ENCODE measurements at regions not wholly inside any gene's neighbourhood (a gene's known extent, or its start where the extent isn't known, plus 50 kb on each side); places are given as distances from the start of the nearest gene placed in this dataset.

DNA sequence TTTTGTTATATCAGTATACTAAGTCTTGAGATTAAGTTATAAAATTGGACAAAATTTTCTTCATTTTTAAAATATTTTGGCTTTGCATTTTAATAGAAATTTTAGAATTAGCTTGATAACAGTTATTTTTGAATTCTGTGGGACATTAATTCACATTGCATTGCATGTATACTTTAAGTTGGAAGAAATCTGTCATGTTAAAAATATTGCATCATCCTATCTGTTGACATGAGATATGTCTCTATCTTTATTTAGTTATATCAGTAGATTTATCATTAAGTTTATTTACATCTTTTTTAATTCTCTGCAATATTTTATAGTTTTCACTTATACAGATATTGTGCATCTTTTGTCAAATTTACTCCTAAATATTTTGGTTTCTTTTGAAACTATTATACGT lies 904.6 kb upstream of the NR2F2 start:
- H3K4me1 ChIP-seq (replicated peaks in 1 of 4; ENCODE audit: control insufficient read depth in 3 of 4, insufficient read depth in 4 of 4, low read length in 3 of 4) = no peaks in the 10 kb centered on the region
- H3K14ac ChIP-seq (ENCODE audit: insufficient read length) = no peak overlapping the region
- no peak overlapping the region for H2BK5ac ChIP-seq (ENCODE audit: low read depth, low read length)
- H3K9ac ChIP-seq (replicated peaks in 1 of 4; ENCODE audit: extremely low read depth in 1 of 4, low read depth in 3 of 4, low read length in 3 of 4) = no peak overlapping the region
- 94% methylated on average over 1 of the region's 1 CpG; no CpG with 5 or more reads in 1 of the 2 experiments for WGBS, 2 experiments (ENCODE audit: extremely low coverage in 1 of 2, insufficient coverage in 1 of 2, insufficient read length in 1 of 2, insufficient replicate concordance in 2 of 2, low coverage in 1 of 2, low lambda C conversion rate in 2 of 2, missing lambda C conversion rate in 1 of 2)
- no peak overlapping the region for H3K56ac ChIP-seq (replicated peaks; ENCODE audit: insufficient read length, low read depth, low read length)
- H3K23ac ChIP-seq (ENCODE audit: insufficient read length) = no peak overlapping the region
- no peak overlapping the region for H4K8ac ChIP-seq (ENCODE audit: extremely low read depth, insufficient read depth, low read length)
- H2BK20ac ChIP-seq (ENCODE audit: low read length) = no peak overlapping the region
- H3K4me3 ChIP-seq (ENCODE audit: extremely low read depth in 1 of 4, insufficient read depth in 2 of 4, low read depth in 3 of 4, low read length in 4 of 4) = no peak overlapping the region
- POLR2A ChIA-PET (ENCODE audit: partially characterized antibody) = no interaction called here
- H3K79me2 ChIP-seq (ENCODE audit: control insufficient read depth in 1 of 2, insufficient read depth in 2 of 2, low read length in 2 of 2) = no peaks in the 10 kb centered on the region
- peaks cover 3 to 5% of the 10 kb centered on the region in 2 experiments; a peak in 1 of 4 replicates for H3K9me3 ChIP-seq (ENCODE audit: insufficient read depth in 2 of 2, low read depth in 1 of 2, low read length in 1 of 2)
- no peak overlapping the region for H4K91ac ChIP-seq (replicated peaks; ENCODE audit: insufficient read length, low read length)
- TF ChIP-seq CEBPB (IDR thresholded peaks at IDR 0.05; ENCODE audit: low read depth, low read length) (peak; percentile 36; the same call in 1 of the 2 replicates), MAFK (IDR thresholded peaks at IDR 0.05; ENCODE audit: low read depth, low read length) (no peak), BCL11A (IDR thresholded peaks at IDR 0.05; ENCODE audit: low read depth in 2 of 2, low read length in 2 of 2) (no peak), CBX8 (IDR thresholded peaks at IDR 0.05; ENCODE audit: borderline replicate concordance, low read depth, low read length) (no peak)
- H3K4ac ChIP-seq (replicated peaks; ENCODE audit: insufficient read length, low read depth, low read length) = no peak overlapping the region
- H3K18ac ChIP-seq (ENCODE audit: extremely low read depth, low read length) = no peak overlapping the region
- H4K5ac ChIP-seq (ENCODE audit: insufficient read length, low read depth, low read length) = no peak overlapping the region
- H2BK120ac ChIP-seq (replicated peaks; ENCODE audit: low read depth, low read length) = no peak overlapping the region
- H2BK15ac ChIP-seq (ENCODE audit: low read length) = no peak overlapping the region
- no peaks in the 10 kb centered on the region for H3K27me3 ChIP-seq (replicated peaks in 1 of 4; ENCODE audit: control insufficient read depth in 3 of 4, extremely low read depth in 1 of 4, insufficient read depth in 3 of 4, low read length in 3 of 4)
- no peaks in the 10 kb centered on the region for H3K36me3 ChIP-seq (ENCODE audit: control insufficient read depth in 2 of 4, insufficient read depth in 4 of 4, low read length in 3 of 4)
- no peaks in the 10 kb centered on the region for H3K79me1 ChIP-seq (ENCODE audit: low read depth, low read length)
- H4K20me1 ChIP-seq (replicated peaks in 1 of 2; ENCODE audit: control insufficient read depth in 1 of 2, insufficient read depth in 2 of 2, low read length in 2 of 2) = no peaks in the 10 kb centered on the region
- no peak overlapping the region for H2AK5ac ChIP-seq (ENCODE audit: low read depth, low read length)
- H3K4me2 ChIP-seq (ENCODE audit: insufficient read depth in 1 of 2, low read depth in 2 of 2, low read length in 2 of 2) = no peak overlapping the region
- DNase-seq (ENCODE audit: low read depth in 1 of 2, low spot score in 2 of 2) = no peak
- no peak overlapping the region for H2BK12ac ChIP-seq (ENCODE audit: low read depth, low read length)
- FAIRE-seq = no peak
- no peak overlapping the region for H2AFZ ChIP-seq (ENCODE audit: low read length)
- CTCF ChIA-PET (ENCODE audit: partially characterized antibody) = interaction anchor here (0.6 to 1.6 kb wide), 2 partner anchors 166 to 468 kb away, joined by 3 to 4 read pairs; no protein-coding TSS in a partner anchor
- no peak overlapping the region for H3K27ac ChIP-seq (ENCODE audit: low read depth, low read length)
- no peaks in the 10 kb centered on the region; the same call in 1 of the 2 replicates for H3K23me2 ChIP-seq (ENCODE audit: low read depth, low read length)

Data from H1 (cell line).